Common myeloid progenitor, CD34-positive (primary cell): ENCODE measurements at regions not wholly inside any gene's neighbourhood (a gene's known extent, or its start where the extent isn't known, plus 50 kb on each side); places are given as distances from the start of the nearest gene placed in this dataset.

Experiments used
- CTCF ChIA-PET: fragments of 350-600 bp; sonication (Branson Sonifier 250); formaldehyde crosslinking; loops from one replicate; lab custom pipeline; 2021; ENCODE audit warnings: antibody characterized with exemption; lab: Charles Lee
- POLR2A ChIA-PET: fragments of 350-600 bp; sonication (Branson Sonifier 250); formaldehyde crosslinking; loops from one replicate; lab custom pipeline; 2021; ENCODE audit warnings: antibody characterized with exemption; lab: Charles Lee
- DNase-seq, 3 donors: peaks; one replicate each; pipeline versions ENCODE4 v3.0.0 to v3.0.0-alpha.2; 2013
- H3K27ac ChIP-seq, 2 experiments: 1 replicate in 1 of 2; 2 replicates in 1 of 2; pipeline ENCODE4 v1.7.0; 2013; ENCODE audit warnings: inconsistent platforms in 2 of 2, low read length in 2 of 2, mild to moderate bottlenecking in 2 of 2, low read depth in 1 of 2, moderate library complexity in 1 of 2; ENCODE audit not compliant: severe bottlenecking in 2 of 2, insufficient read depth in 1 of 2, poor library complexity in 1 of 2
- H3K27me3 ChIP-seq, 5 experiments: replicated peaks in 2 of 5; 1 replicate in 3 of 5; 2 replicates in 2 of 5; pipeline versions ENCODE4 v1.6.1 to v1.7.0; 2013; ENCODE audit warnings: low read length in 4 of 5, mild to moderate bottlenecking in 2 of 5, moderate library complexity in 2 of 5, inconsistent platforms in 1 of 5; ENCODE audit not compliant: insufficient read depth in 5 of 5, control insufficient read depth in 4 of 5
- H3K36me3 ChIP-seq, 4 experiments: 1 replicate in 2 of 4; 2 replicates in 2 of 4; pipeline versions ENCODE4 v1.6.1 to v1.7.0; 2013; ENCODE audit warnings: low read length in 3 of 4, control low read depth in 1 of 4, mild to moderate bottlenecking in 1 of 4; ENCODE audit not compliant: control insufficient read depth in 4 of 4, insufficient read depth in 4 of 4
- H3K4me1 ChIP-seq, 4 experiments: 1 replicate in 3 of 4; 2 replicates in 1 of 4; pipeline versions ENCODE4 v1.6.1 to v1.7.1; 2013; ENCODE audit warnings: low read length in 3 of 4, mild to moderate bottlenecking in 3 of 4, control low read depth in 1 of 4, inconsistent platforms in 1 of 4, moderate library complexity in 1 of 4; ENCODE audit not compliant: control insufficient read depth in 4 of 4, insufficient read depth in 4 of 4; ENCODE audit errors: control extremely low read depth in 1 of 4
- H3K4me3 ChIP-seq, 7 experiments: 1 replicate in 4 of 7; 2 replicates in 3 of 7; pipeline versions ENCODE4 v1.5.1 to v1.7.0; 2013; ENCODE audit warnings: mild to moderate bottlenecking in 7 of 7, low read length in 6 of 7, moderate library complexity in 6 of 7, inconsistent platforms in 2 of 7, low read depth in 2 of 7, control low read depth in 1 of 7; ENCODE audit not compliant: insufficient read depth in 4 of 7, control insufficient read depth in 1 of 7; ENCODE audit errors: extremely low read depth in 1 of 7
- H3K9me3 ChIP-seq, 5 experiments: 1 replicate in 4 of 5; 2 replicates in 1 of 5; pipeline versions ENCODE4 v1.6.1 to v1.7.1; 2013; ENCODE audit warnings: low read length in 4 of 5, mild to moderate bottlenecking in 2 of 5, inconsistent platforms in 1 of 5, low read depth in 1 of 5, moderate library complexity in 1 of 5; ENCODE audit not compliant: control insufficient read depth in 4 of 5, insufficient read depth in 2 of 5; ENCODE audit errors: control extremely low read depth in 1 of 5
- WGBS: methylation state at CpG from one replicate; pipeline ENCODE4 v1.1.5; 2013; ENCODE audit not compliant: insufficient coverage; 5-methylcytosine and 5-hydroxymethylcytosine counted together

- Histone ChIP-seq H3K27me3 (no peaks in the 10 kb centered on the region), H3K4me3 (no peak overlapping the region), H3K36me3 (no peaks in the 10 kb centered on the region), H3K4me1 (peaks cover 0 to 36% (median 17%) of the 10 kb centered on the region in 4 experiments), H3K27ac (no peak overlapping the region), H3K9me3 (peaks cover 0 to 12% (median 2%) of the 10 kb centered on the region in 5 experiments)
- ChIA-PET POLR2A (no interaction called here), CTCF (no interaction called here)
- no peak for DNase-seq
- WGBS: 100% methylated on average over 3 of the region's 3 CpGs
These were observed 142.4 kb downstream of the C9orf50 start for GRCh38 chr9:129478461-129478860.

GRCh38 chr9:129476821-129477611 lies 143.9 kb downstream of the C9orf50 start:
- H3K36me3 ChIP-seq: no peaks in the 10 kb centered on the region
- POLR2A ChIA-PET: no interaction called here
- no peaks in the 10 kb centered on the region for H3K27me3 ChIP-seq
- H3K4me1 ChIP-seq: peaks cover 0 to 39% (median 21%) of the 10 kb centered on the region in 4 experiments
- 91% methylated on average over 8 of the region's 17 CpGs for WGBS
- H3K27ac ChIP-seq: no peak overlapping the region
- peaks cover 0 to 12% (median 2%) of the 10 kb centered on the region in 5 experiments for H3K9me3 ChIP-seq
- CTCF ChIA-PET: no interaction called here
- H3K4me3 ChIP-seq: no peak overlapping the region
- DNase-seq: peak in 2 of 3 donors; percentile 63 to 65

- Histone ChIP-seq H3K4me1 (peaks cover 0 to 54% (median 30%) of the 10 kb centered on the region in 4 experiments), H3K27me3 (no peaks in the 10 kb centered on the region), H3K36me3 (no peaks in the 10 kb centered on the region), H3K9me3 (peaks cover 0 to 12% (median 2%) of the 10 kb centered on the region in 5 experiments), H3K4me3 (no peak overlapping the region), H3K27ac (no peak overlapping the region)
- CTCF ChIA-PET: interaction anchor here (0.6 to 1.9 kb wide), 6 partner anchors 9 to 132 kb away, joined by 3 to 10 read pairs (median 4); no protein-coding TSS in a partner anchor
- DNase-seq: peak in 2 of 3 donors; percentile 37 to 51
- WGBS: 100% methylated on average over 4 of the region's 6 CpGs
- POLR2A ChIA-PET: interaction anchor here (1.0 kb wide), 1 partner anchor 12 kb away, joined by 3 read pairs; no protein-coding TSS in a partner anchor
These were observed 146.0 kb downstream of the C9orf50 start for GRCh38 chr9:129474740-129475404.

GRCh38 chr9:129473523-129474244 lies 147.2 kb downstream of the C9orf50 start:
- Histone ChIP-seq H3K36me3 (no peaks in the 10 kb centered on the region), H3K27ac (no peak overlapping the region), H3K27me3 (no peaks in the 10 kb centered on the region), H3K4me3 (no peak overlapping the region), H3K4me1 (peaks cover 0 to 62% (median 30%) of the 10 kb centered on the region in 4 experiments), H3K9me3 (peaks cover 0 to 12% (median 2%) of the 10 kb centered on the region in 5 experiments)
- POLR2A ChIA-PET: interaction anchor here (1.3 to 2.4 kb wide), 2 partner anchors 8 to 10 kb away, joined by 4 to 8 read pairs; no protein-coding TSS in a partner anchor
- CTCF ChIA-PET: interaction anchor here (0.6 to 1.6 kb wide), 3 partner anchors 13 to 30 kb away, joined by 3 to 11 read pairs (median 3); no protein-coding TSS in a partner anchor
- DNase-seq: no peak
- WGBS: 99% methylated on average over 15 of the region's 15 CpGs

GRCh38 chr9:129472651-129473102 lies 148.2 kb downstream of the C9orf50 start:
- Histone ChIP-seq H3K4me3 (peak overlapping the region in 3 of 7 experiments; percentile 16 to 37 (median 22)), H3K27ac (peak overlapping the region in 1 of 2 experiments; percentile 26), H3K9me3 (peaks cover 0 to 12% (median 2%) of the 10 kb centered on the region in 5 experiments), H3K27me3 (no peaks in the 10 kb centered on the region), H3K4me1 (peaks cover 0 to 62% (median 30%) of the 10 kb centered on the region in 4 experiments), H3K36me3 (no peaks in the 10 kb centered on the region)
- WGBS: 0% methylated on average over 3 of the region's 6 CpGs
- peak in 2 of 3 donors; percentile 89 for DNase-seq
- ChIA-PET POLR2A (interaction anchor here (1.0 to 2.4 kb wide), 3 partner anchors 9 to 13 kb away, joined by 3 to 8 read pairs (median 4); no protein-coding TSS in a partner anchor), CTCF (interaction anchor here (0.6 to 1.6 kb wide), 4 partner anchors 13 to 14 kb away, joined by 3 to 11 read pairs (median 3); no protein-coding TSS in a partner anchor)

- H3K4me1 ChIP-seq: peaks cover 0 to 53% (median 27%) of the 10 kb centered on the region in 4 experiments
- CTCF ChIA-PET: interaction anchor here (0.9 to 1.4 kb wide), 2 partner anchors 14 to 15 kb away, joined by 3 read pairs; no protein-coding TSS in a partner anchor
- no peaks in the 10 kb centered on the region for H3K27me3 ChIP-seq
- POLR2A ChIA-PET: interaction anchor here (1.6 to 2.4 kb wide), 2 partner anchors 12 kb away, joined by 3 to 8 read pairs; no protein-coding TSS in a partner anchor
- 89% methylated on average over 3 of the region's 5 CpGs for WGBS
- H3K27ac ChIP-seq: no peak overlapping the region
- DNase-seq: no peak
- no peaks in the 10 kb centered on the region for H3K36me3 ChIP-seq
- no peak overlapping the region for H3K4me3 ChIP-seq
- H3K9me3 ChIP-seq: peaks cover 0 to 12% (median 2%) of the 10 kb centered on the region in 5 experiments
These were observed 149.5 kb downstream of the C9orf50 start for GRCh38 chr9:129471201-129472019.
